H9 (cell line): ENCODE measurements at regions not wholly inside any gene's neighbourhood (a gene's known extent, or its start where the extent isn't known, plus 50 kb on each side); places are given as distances from the start of the nearest gene placed in this dataset.
A peak's percentile ranks its signal among the peaks of the same experiment; 100 is the strongest.

Source experiments
- DNase-seq: peaks from one replicate; pipeline ENCODE4 v3.0.0-alpha.2; 2017
- H2AFZ ChIP-seq: one replicate; pipeline ENCODE4 v1.6.1; 2013; ENCODE audit warnings: mild to moderate bottlenecking, low read length, control low read depth, moderate library complexity
- H2AK5ac ChIP-seq: 2 replicates; pipeline ENCODE4 v1.6.1; 2013; ENCODE audit warnings: low read length, control low read depth, mixed read lengths; ENCODE audit not compliant: insufficient read length
- H2BK120ac ChIP-seq: one replicate; pipeline ENCODE4 v1.6.1; 2013; ENCODE audit warnings: low read depth, mild to moderate bottlenecking, low read length, control low read depth, inconsistent platforms; ENCODE audit not compliant: poor library complexity, severe bottlenecking
- H2BK12ac ChIP-seq: 2 replicates; pipeline ENCODE4 v1.6.1; 2013; ENCODE audit warnings: low read length, control low read depth, mixed read lengths, low read depth; ENCODE audit not compliant: insufficient read length
- H2BK15ac ChIP-seq: 2 replicates; pipeline ENCODE4 v1.6.1; 2013; ENCODE audit warnings: low read depth, low read length, control low read depth
- H2BK20ac ChIP-seq: one replicate; pipeline ENCODE4 v1.6.1; 2013; ENCODE audit warnings: low read depth, mild to moderate bottlenecking, low read length, control low read depth, inconsistent platforms; ENCODE audit not compliant: poor library complexity, severe bottlenecking
- H2BK5ac ChIP-seq: 2 replicates; pipeline ENCODE4 v1.6.1; 2013; ENCODE audit warnings: low read length, control low read depth, mixed read lengths; ENCODE audit not compliant: insufficient read length
- H3K14ac ChIP-seq: 2 replicates; pipeline ENCODE4 v1.6.1; 2013; ENCODE audit warnings: low read length, control low read depth; ENCODE audit not compliant: insufficient read depth
- H3K18ac ChIP-seq: 2 replicates; pipeline ENCODE4 v1.6.1; 2013; ENCODE audit warnings: low read depth, mild to moderate bottlenecking, mixed read lengths, low read length, control low read depth; ENCODE audit not compliant: insufficient read length
- H3K23ac ChIP-seq: 2 replicates; pipeline ENCODE4 v1.6.1; 2013; ENCODE audit warnings: low read length, control low read depth, mixed read lengths, low read depth; ENCODE audit not compliant: insufficient read length
- H3K23me2 ChIP-seq: 2 replicates; pipeline ENCODE4 v1.6.1; 2013; ENCODE audit warnings: low read depth, mild to moderate bottlenecking, mixed read lengths, low read length, control low read depth; ENCODE audit not compliant: insufficient read length, poor library complexity, severe bottlenecking
- H3K27ac ChIP-seq: 2 replicates; pipeline ENCODE4 v1.5.1; 2013; ENCODE audit warnings: low read length, control low read depth, mixed read lengths, low read depth; ENCODE audit not compliant: insufficient read length
- H3K27me3 ChIP-seq: 2 replicates; pipeline ENCODE4 v1.6.1; 2013; ENCODE audit warnings: low read length, control low read depth, inconsistent platforms; ENCODE audit not compliant: insufficient read depth
- H3K4ac ChIP-seq: 2 replicates; pipeline ENCODE4 v1.6.1; 2013; ENCODE audit warnings: low read depth, mild to moderate bottlenecking, control low read depth, inconsistent platforms, low read length, moderate library complexity
- H3K4me1 ChIP-seq: 2 replicates; pipeline ENCODE4 v1.6.1; 2013; ENCODE audit warnings: low read length, control low read depth, inconsistent platforms; ENCODE audit not compliant: insufficient read depth
- H3K4me2 ChIP-seq: 2 replicates; pipeline ENCODE4 v1.6.1; 2013; ENCODE audit warnings: low read length, control low read depth, mixed read lengths; ENCODE audit not compliant: insufficient read length, insufficient read depth
- H3K56ac ChIP-seq: 2 replicates; pipeline ENCODE4 v1.6.1; 2013; ENCODE audit warnings: low read depth, mild to moderate bottlenecking, mixed read lengths, low read length, control low read depth; ENCODE audit not compliant: insufficient read length
- H3K79me1 ChIP-seq: 2 replicates; pipeline ENCODE4 v1.6.1; 2013; ENCODE audit warnings: low read depth, mild to moderate bottlenecking, moderate library complexity, low read length, control low read depth, inconsistent platforms; ENCODE audit not compliant: insufficient read depth, poor library complexity, severe bottlenecking
- H3K79me2 ChIP-seq: 2 replicates; pipeline ENCODE4 v1.6.1; 2013; ENCODE audit warnings: low read length, control low read depth, inconsistent platforms; ENCODE audit not compliant: insufficient read depth
- H3K9ac ChIP-seq: 2 replicates; pipeline ENCODE4 v1.6.1; 2013; ENCODE audit warnings: low read length, control low read depth, mixed read lengths; ENCODE audit not compliant: insufficient read length; ENCODE audit errors: extremely low read depth
- H3K9me3 ChIP-seq: one replicate; pipeline ENCODE4 v1.6.1; 2013; ENCODE audit warnings: low read depth, low read length, inconsistent platforms; ENCODE audit not compliant: control insufficient read depth
- H3T11ph ChIP-seq: one replicate; pipeline ENCODE4 v1.6.1; 2013; ENCODE audit warnings: mild to moderate bottlenecking, low read length, control low read depth, inconsistent platforms
- H4K20me1 ChIP-seq: one replicate; pipeline ENCODE4 v1.6.1; 2013; ENCODE audit not compliant: control insufficient read depth, insufficient read length, insufficient read depth
- H4K5ac ChIP-seq: 2 replicates; pipeline ENCODE4 v1.6.1; 2013; ENCODE audit warnings: low read depth, mild to moderate bottlenecking, mixed read lengths, low read length, control low read depth; ENCODE audit not compliant: insufficient read length
- H4K8ac ChIP-seq: replicated peaks from 2 replicates; pipeline ENCODE4 v1.6.1; 2013; ENCODE audit warnings: low read length, control low read depth, mixed read lengths, low read depth; ENCODE audit not compliant: insufficient read length
- H4K91ac ChIP-seq: 2 replicates; pipeline ENCODE4 v1.6.1; 2013; ENCODE audit warnings: low read depth, mild to moderate bottlenecking, moderate library complexity, mixed read lengths, low read length, control low read depth; ENCODE audit not compliant: insufficient read length
- H3K27ac Mint-ChIP-seq, 3 experiments: 2 replicates in 2 of 3; 3 replicates in 1 of 3; pipeline ENCODE4 v1.8.0; 2020 to 2021; ENCODE audit warnings: mixed read lengths in 3 of 3, mild to moderate bottlenecking in 1 of 3, moderate library complexity in 1 of 3
- H3K27me3 Mint-ChIP-seq: 2 replicates; pipeline ENCODE4 v1.8.0; 2021; ENCODE audit warnings: low read depth, mild to moderate bottlenecking, moderate library complexity, mixed read lengths
- H3K36me3 Mint-ChIP-seq, 3 experiments: 2 replicates in 2 of 3; 3 replicates in 1 of 3; pipeline ENCODE4 v1.8.0; 2020 to 2021; ENCODE audit warnings: low read depth in 3 of 3, mixed read lengths in 3 of 3; ENCODE audit not compliant: insufficient read depth in 1 of 3
- H3K4me1 Mint-ChIP-seq, 2 experiments: 2 replicates each; pipeline ENCODE4 v1.8.0; 2020; ENCODE audit warnings: mixed read lengths in 2 of 2
- H3K4me3 Mint-ChIP-seq, 2 experiments: 2 replicates in 1 of 2; 3 replicates in 1 of 2; pipeline ENCODE4 v1.8.0; 2020 to 2021; ENCODE audit warnings: mild to moderate bottlenecking in 2 of 2, mixed read lengths in 2 of 2, moderate library complexity in 1 of 2
- H3K9me3 Mint-ChIP-seq, 2 experiments: 2 replicates in 1 of 2; 3 replicates in 1 of 2; pipeline ENCODE4 v1.8.0; 2020; ENCODE audit warnings: mild to moderate bottlenecking in 2 of 2, mixed read lengths in 2 of 2, moderate library complexity in 1 of 2
- WGBS: extraction: QIAGEN DNeasy Blood & Tissue Kit; methylation state at CpG from one replicate; pipeline ENCODE4 v1.1.7; 2013; ENCODE audit warnings: missing lambda C conversion rate, low lambda C conversion rate, mixed read lengths; ENCODE audit not compliant: insufficient read length; ENCODE audit errors: extremely low coverage; 5-methylcytosine and 5-hydroxymethylcytosine counted together
- TF ChIP-seq, protein P1 (sequence below): fragments of 200-600 bp; sonication (generic); conservative IDR thresholded peaks from 3 replicates; pipeline ENCODE4 v1.8.0; 2021; ENCODE audit warnings: antibody characterized with exemption, mild to moderate bottlenecking

DNA sequence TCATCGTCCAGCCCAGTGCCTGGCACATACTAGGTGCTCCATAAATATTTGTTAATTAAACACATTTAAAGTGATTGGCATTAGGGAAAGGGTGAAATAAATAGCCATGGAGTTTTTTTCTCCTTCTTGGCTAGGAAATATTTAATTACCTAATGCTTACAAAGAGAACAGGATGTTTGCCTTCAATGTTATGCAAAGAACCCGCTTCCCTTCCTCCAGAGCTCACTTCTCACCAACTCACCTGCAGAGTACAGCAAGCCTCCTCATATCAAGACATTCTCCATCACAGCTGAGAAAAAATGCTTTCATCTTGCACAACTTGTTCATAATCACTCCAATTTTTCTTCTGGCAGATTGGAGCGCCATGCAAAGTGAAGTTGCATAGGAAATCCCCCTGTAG, 161.7 kb upstream of the STK32A start:
- Histone ChIP-seq H3K9me3 (no peaks in the 10 kb centered on the region), H2BK12ac (peak overlapping the region; percentile 74), H4K91ac (no peak overlapping the region), H3K56ac (no peak overlapping the region), H3K23ac (no peak overlapping the region), H3K9ac (no peak overlapping the region), H2BK120ac (no peak overlapping the region), H3K14ac (no peak overlapping the region), H3K27me3 (no peaks in the 10 kb centered on the region), H3K27ac (no peak overlapping the region), H3K79me2 (no peaks in the 10 kb centered on the region), H3K23me2 (no peaks in the 10 kb centered on the region), H4K5ac (no peak overlapping the region), H3K79me1 (no peaks in the 10 kb centered on the region), H3T11ph (no peak overlapping the region), H4K20me1 (no peaks in the 10 kb centered on the region), H2AK5ac (no peak overlapping the region), H2BK20ac (no peak overlapping the region), H3K4ac (no peak overlapping the region), H2AFZ (no peak overlapping the region), H2BK5ac (no peak overlapping the region), H3K4me1 (peaks cover 8% of the 10 kb centered on the region), H3K4me2 (no peak overlapping the region), H3K18ac (no peak overlapping the region), H4K8ac (no peak overlapping the region), H2BK15ac (no peak overlapping the region)
- no peaks in the 10 kb centered on the region for H3K27me3 Mint-ChIP-seq
- H3K36me3 Mint-ChIP-seq, result no peaks in the 10 kb centered on the region
- peak overlapping the region in 1 of 3 experiments; percentile 3; a peak in 1 of 7 replicates for H3K27ac Mint-ChIP-seq
- H3K9me3 Mint-ChIP-seq, result no peaks in the 10 kb centered on the region
- peaks cover 12 to 15% of the 10 kb centered on the region in 2 experiments for H3K4me1 Mint-ChIP-seq
- DNase-seq, result no peak
- TF ChIP-seq, protein P1, sequence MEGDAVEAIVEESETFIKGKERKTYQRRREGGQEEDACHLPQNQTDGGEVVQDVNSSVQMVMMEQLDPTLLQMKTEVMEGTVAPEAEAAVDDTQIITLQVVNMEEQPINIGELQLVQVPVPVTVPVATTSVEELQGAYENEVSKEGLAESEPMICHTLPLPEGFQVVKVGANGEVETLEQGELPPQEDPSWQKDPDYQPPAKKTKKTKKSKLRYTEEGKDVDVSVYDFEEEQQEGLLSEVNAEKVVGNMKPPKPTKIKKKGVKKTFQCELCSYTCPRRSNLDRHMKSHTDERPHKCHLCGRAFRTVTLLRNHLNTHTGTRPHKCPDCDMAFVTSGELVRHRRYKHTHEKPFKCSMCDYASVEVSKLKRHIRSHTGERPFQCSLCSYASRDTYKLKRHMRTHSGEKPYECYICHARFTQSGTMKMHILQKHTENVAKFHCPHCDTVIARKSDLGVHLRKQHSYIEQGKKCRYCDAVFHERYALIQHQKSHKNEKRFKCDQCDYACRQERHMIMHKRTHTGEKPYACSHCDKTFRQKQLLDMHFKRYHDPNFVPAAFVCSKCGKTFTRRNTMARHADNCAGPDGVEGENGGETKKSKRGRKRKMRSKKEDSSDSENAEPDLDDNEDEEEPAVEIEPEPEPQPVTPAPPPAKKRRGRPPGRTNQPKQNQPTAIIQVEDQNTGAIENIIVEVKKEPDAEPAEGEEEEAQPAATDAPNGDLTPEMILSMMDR, result no peak
- no peak overlapping the region; a peak in 1 of 5 replicates for H3K4me3 Mint-ChIP-seq
- no CpG with 5 or more reads among the region's 3 CpGs for WGBS
